ENCODE measurements at regions not wholly inside any gene's neighbourhood (a gene's known extent, or its start where the extent isn't known, plus 50 kb on each side); places are given as distances from the start of the nearest gene placed in this dataset.

DNA sequence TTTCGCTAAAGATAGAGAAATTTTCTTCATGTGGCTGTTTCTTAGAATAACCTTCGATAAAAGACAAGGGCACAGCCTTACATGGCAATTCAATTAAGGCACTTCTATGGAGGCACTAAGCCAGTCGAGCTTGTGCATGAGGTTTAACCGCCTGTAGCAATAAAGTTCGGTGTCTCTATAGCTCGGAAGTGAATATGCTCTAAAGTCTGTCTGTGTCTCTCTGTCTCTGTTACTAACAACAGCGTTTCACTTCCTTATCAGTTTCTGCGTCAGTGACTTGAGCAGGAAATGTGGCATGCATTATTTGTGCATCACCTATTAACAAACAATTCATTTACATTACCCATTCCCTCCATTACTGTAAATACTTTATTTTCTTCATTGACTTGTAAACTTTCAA lies 365.1 kb upstream of the NETO1 start:
- no peak for DNase-seq
- Mint-ChIP-seq H3K4me3 (no peak overlapping the region), H3K27ac (no peak overlapping the region), H3K9me3 (peaks cover 0 to 3% (median 0%) of the 10 kb centered on the region in 7 donors), H3K36me3 (no peaks in the 10 kb centered on the region), H3K4me1 (no peaks in the 10 kb centered on the region), H3K27me3 (ENCODE audit: low read depth in 3 of 3) (no peaks in the 10 kb centered on the region)
- Histone ChIP-seq H3K79me2 (ENCODE audit: insufficient read depth, low read length) (no peaks in the 10 kb centered on the region), H3K4me3 (replicated peaks in 1 of 3; ENCODE audit: low read depth in 2 of 3, low read length in 3 of 3) (no peak overlapping the region), H3K36me3 (replicated peaks in 1 of 2; ENCODE audit: control insufficient read depth in 1 of 2, insufficient read depth in 2 of 2, low read length in 2 of 2) (no peaks in the 10 kb centered on the region), H3K27me3 (ENCODE audit: control insufficient read depth in 2 of 2, insufficient read depth in 2 of 2, low read length in 2 of 2) (no peaks in the 10 kb centered on the region), H3K27ac (ENCODE audit: low read depth in 1 of 2, low read length in 2 of 2) (no peak overlapping the region), H2AFZ (ENCODE audit: insufficient read depth, low read depth, low read length, poor library complexity, severe bottlenecking) (no peak overlapping the region), H3K4me1 (ENCODE audit: control insufficient read depth in 1 of 2, insufficient read depth in 2 of 2, low read length in 2 of 2) (no peaks in the 10 kb centered on the region), H3K9ac (ENCODE audit: insufficient read depth, low read length, poor library complexity, severe bottlenecking) (no peak overlapping the region), H4K20me1 (ENCODE audit: insufficient read depth, low read length) (no peaks in the 10 kb centered on the region), H3K4me2 (replicated peaks; ENCODE audit: extremely low read depth, low read length, poor library complexity, severe bottlenecking) (no peak overlapping the region), H3K9me3 (replicated peaks in 1 of 2; ENCODE audit: control insufficient read depth in 1 of 2, insufficient read depth in 1 of 2, low read length in 2 of 2) (no peaks in the 10 kb centered on the region)
- 63% methylated on average over 5 of the region's 8 CpGs for WGBS (ENCODE audit: insufficient coverage)
- intact Hi-C loops (cut with micrococcal nuclease), result no loop called here
- TF ChIP-seq, protein P1, sequence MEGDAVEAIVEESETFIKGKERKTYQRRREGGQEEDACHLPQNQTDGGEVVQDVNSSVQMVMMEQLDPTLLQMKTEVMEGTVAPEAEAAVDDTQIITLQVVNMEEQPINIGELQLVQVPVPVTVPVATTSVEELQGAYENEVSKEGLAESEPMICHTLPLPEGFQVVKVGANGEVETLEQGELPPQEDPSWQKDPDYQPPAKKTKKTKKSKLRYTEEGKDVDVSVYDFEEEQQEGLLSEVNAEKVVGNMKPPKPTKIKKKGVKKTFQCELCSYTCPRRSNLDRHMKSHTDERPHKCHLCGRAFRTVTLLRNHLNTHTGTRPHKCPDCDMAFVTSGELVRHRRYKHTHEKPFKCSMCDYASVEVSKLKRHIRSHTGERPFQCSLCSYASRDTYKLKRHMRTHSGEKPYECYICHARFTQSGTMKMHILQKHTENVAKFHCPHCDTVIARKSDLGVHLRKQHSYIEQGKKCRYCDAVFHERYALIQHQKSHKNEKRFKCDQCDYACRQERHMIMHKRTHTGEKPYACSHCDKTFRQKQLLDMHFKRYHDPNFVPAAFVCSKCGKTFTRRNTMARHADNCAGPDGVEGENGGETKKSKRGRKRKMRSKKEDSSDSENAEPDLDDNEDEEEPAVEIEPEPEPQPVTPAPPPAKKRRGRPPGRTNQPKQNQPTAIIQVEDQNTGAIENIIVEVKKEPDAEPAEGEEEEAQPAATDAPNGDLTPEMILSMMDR (IDR thresholded peaks at IDR 0.05), result no peak

DNA sequence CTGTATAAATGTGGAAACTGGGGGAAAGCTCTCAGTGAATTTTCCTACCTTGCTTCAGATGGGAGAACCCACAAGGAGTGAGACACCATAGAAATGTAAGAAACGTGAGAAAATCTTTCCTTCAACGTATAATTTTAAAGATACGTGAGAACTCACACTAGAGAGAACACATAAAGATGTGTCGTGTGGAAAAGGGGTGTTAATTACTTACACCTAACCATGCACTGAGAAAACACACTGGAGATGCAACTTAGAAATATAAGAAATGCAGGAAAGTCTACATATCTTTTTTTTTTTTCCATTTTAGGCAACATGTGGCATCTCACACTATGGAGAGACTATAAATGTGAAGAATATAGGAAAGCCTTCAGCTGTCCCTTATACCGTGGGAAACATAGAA lies 352.9 kb upstream of the NETO1 start:
- Histone ChIP-seq H4K20me1 (ENCODE audit: insufficient read depth, low read length) (no peaks in the 10 kb centered on the region), H3K9me3 (replicated peaks in 1 of 2; ENCODE audit: control insufficient read depth in 1 of 2, insufficient read depth in 1 of 2, low read length in 2 of 2) (peaks cover 3 to 17% of the 10 kb centered on the region in 2 donors), H3K4me2 (replicated peaks; ENCODE audit: extremely low read depth, low read length, poor library complexity, severe bottlenecking) (no peak overlapping the region), H3K36me3 (replicated peaks in 1 of 2; ENCODE audit: control insufficient read depth in 1 of 2, insufficient read depth in 2 of 2, low read length in 2 of 2) (no peaks in the 10 kb centered on the region), H3K4me3 (replicated peaks in 1 of 3; ENCODE audit: low read depth in 2 of 3, low read length in 3 of 3) (no peak overlapping the region), H3K4me1 (ENCODE audit: control insufficient read depth in 1 of 2, insufficient read depth in 2 of 2, low read length in 2 of 2) (no peaks in the 10 kb centered on the region), H3K27me3 (ENCODE audit: control insufficient read depth in 2 of 2, insufficient read depth in 2 of 2, low read length in 2 of 2) (no peaks in the 10 kb centered on the region), H3K27ac (ENCODE audit: low read depth in 1 of 2, low read length in 2 of 2) (no peak overlapping the region), H3K79me2 (ENCODE audit: insufficient read depth, low read length) (no peaks in the 10 kb centered on the region), H2AFZ (ENCODE audit: insufficient read depth, low read depth, low read length, poor library complexity, severe bottlenecking) (no peak overlapping the region), H3K9ac (ENCODE audit: insufficient read depth, low read length, poor library complexity, severe bottlenecking) (no peak overlapping the region)
- Mint-ChIP-seq H3K27ac (no peak overlapping the region), H3K9me3 (peaks cover 0 to 3% (median 2%) of the 10 kb centered on the region in 7 donors), H3K27me3 (ENCODE audit: low read depth in 3 of 3) (peaks cover 0 to 2% (median 0%) of the 10 kb centered on the region in 3 donors), H3K36me3 (no peaks in the 10 kb centered on the region), H3K4me3 (no peak overlapping the region), H3K4me1 (no peaks in the 10 kb centered on the region)
- intact Hi-C loops (cut with micrococcal nuclease), result no loop called here
- TF ChIP-seq, protein P1 (IDR thresholded peaks at IDR 0.05), result no peak
- DNase-seq, result no peak
- no CpG with 5 or more reads among the region's 5 CpGs for WGBS (ENCODE audit: insufficient coverage)

Measured in CD14-positive monocyte (primary cell).